Fibroblast of gingiva (primary cell): ENCODE measurements at regions not wholly inside any gene's neighbourhood (a gene's known extent, or its start where the extent isn't known, plus 50 kb on each side); places are given as distances from the start of the nearest gene placed in this dataset.

Experiments
- DNase-seq: peaks from one replicate; pipeline ENCODE4 v3.0.0-alpha.2; 2011; ENCODE audit warnings: low read depth

DNA sequence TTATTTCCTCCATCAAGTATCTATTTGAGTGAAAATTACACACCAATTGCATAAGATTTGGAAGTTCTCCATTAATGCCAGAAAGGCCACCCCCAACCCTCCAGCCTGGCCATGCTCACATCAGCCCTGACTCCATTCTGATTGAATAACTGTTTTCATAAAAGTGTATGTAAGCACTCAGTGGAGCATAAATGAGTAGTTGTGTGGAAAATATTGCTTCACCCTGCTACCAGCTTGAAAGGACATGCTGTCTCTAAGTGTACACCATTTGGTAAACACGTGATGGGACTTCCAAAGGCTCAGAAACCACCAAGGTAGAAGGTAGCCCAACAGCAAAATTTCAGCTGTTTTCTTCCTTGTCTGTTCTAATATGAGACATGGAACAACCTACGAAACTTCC, 393.8 kb downstream of the ZNF385D start:
- peak; percentile 1 for DNase-seq

- DNase-seq, result no peak
Observed at GRCh38 chr3:21356402-21356801, 394.6 kb downstream of the ZNF385D start.

GRCh38 chr3:21345382-21345976, 405.5 kb downstream of the ZNF385D start:
- DNase-seq, result no peak

DNA sequence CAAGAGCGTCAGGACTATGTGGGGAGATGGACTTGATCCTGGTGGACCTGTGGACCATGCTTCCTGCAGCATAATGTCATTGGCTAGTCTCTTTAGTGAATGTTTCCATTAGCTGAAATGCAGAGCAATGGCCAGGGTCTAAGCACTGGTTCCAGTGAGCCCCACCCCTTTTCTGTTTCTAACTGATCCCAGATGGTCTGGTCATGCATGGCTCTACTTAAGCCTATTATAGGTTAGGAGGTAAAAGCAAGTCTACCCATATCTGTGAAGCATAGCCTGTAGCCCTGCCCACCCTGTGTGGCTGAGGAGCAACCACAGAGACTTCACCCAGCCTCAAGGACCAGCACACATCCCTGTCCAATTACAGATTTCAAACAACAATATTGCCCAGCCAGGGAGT, 419.2 kb downstream of the ZNF385D start:
- no peak for DNase-seq

GRCh38 chr3:21331321-21331720, 419.7 kb downstream of the ZNF385D start:
- DNase-seq, result no peak

GRCh38 chr3:21330293-21330692, 420.7 kb downstream of the ZNF385D start:
- no peak for DNase-seq

GRCh38 chr3:21328711-21329390, 422.2 kb downstream of the ZNF385D start:
- no peak for DNase-seq

DNA sequence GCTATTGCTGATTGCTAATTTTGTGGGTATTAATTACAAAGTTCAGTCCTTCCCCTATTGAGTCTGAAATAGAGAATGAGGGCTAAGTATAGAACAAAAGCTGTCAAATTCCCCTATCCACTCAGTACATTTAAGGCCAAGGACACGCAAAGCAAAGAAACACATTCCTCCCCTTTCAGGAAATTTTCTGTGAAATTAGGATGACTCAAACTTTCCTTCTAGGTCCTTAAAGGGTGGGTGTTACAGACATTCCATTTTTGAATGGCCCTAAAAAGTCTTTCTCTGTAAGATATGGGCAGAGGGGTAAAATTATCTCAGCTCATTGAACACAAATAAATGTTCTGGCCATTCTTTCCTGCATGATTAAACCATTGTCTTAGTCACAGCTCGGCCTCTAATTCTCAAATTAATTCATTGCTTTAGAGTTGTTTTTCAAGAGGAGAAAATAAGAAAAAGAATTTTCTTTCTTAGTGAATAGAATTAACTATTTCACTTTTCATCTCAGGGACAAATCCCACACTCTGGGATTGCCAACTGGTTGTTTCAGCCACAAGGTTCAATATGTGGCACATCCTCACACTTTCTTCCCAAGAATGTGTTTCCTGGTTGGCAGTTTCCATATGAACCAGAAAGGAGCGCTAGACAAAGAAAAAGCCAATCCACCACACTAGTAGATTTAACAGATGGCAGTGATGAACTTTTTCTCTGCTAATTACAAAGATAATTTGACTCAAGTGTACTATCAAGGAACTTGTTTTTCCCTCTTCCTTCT, 424.1 kb downstream of the ZNF385D start:
- DNase-seq, result peak; percentile 19

GRCh38 chr3:21314688-21315087, 436.3 kb downstream of the ZNF385D start:
- DNase-seq, result no peak

- DNase-seq, result no peak
Observed at GRCh38 chr3:21310891-21311290, 440.1 kb downstream of the ZNF385D start.

DNA sequence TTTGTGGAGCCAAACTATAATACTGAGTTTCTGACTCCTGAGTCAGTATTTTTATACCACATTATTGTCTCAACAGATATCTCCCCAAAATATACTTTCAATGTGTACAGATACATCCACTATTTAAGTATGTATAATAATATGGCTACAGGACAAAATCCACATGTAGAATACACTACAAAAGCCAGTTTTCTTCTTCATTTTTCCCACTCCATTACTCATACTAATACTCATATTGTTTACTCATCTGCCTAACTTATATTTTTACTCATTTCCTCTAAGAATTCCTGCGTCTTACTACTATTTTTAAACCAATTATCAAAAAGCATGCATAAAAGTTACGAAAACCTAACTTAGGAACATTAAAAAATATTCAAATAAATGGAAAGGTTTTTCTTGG, 440.8 kb downstream of the ZNF385D start:
- DNase-seq, result no peak

DNA sequence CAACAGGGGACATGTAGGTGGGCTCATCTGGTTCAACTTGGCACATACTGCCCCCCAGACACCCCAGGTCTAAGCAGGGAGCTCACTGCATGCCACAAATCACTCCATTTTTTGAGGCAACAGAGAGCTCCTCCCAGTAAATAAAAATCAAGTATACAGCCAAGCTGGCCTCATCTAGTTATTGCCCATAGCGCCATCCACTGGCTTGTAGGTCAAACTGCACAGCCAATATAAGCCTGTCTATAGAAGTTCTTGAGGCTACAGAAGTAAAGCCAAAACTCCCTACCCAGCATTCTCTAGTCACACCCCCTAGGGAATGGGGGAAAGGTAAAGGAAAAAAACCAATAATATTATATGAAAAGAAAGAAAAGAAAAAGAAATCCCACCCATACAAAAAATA, 453.7 kb downstream of the ZNF385D start:
- no peak for DNase-seq

DNA sequence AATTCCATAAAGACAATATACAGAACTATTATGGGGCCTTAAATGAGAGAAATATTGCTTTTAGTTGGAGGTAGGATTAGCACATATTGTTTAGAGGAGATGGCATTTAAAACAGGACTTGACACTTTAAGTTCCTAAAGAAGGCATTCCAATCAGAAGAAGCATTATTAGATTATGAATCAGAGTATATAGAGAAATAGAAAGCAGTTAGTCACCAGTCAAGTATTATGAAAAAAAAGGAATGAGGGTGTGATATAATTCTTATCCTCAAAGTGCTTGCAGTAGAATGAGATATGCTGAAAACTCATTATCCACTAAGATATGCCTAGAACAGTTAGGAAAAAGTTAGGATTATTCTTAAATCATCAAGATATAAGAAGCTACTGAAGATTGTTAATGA, 456.2 kb downstream of the ZNF385D start:
- no peak for DNase-seq

DNA sequence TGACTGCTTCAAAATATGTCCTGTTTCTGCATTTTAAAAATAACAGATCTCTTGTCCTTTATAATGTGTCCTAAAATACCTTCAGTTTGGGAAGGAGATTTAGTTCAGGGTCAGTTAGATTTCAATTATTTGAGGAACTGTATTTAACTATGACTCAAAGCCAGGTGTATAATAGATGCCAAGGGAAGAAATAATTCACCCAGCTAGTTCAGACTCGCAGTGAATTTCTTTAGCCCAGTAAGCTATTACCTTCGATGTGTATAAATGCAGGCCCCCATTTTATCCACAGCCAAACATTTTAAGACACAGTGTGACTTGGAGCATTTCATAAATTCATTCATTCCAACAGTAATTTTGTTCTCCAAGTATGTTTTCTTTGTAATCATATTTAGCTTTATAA, 458.0 kb downstream of the ZNF385D start:
- DNase-seq, result no peak

- no peak for DNase-seq
Observed at GRCh38 chr3:21290557-21290956, 460.5 kb downstream of the ZNF385D start.

DNA sequence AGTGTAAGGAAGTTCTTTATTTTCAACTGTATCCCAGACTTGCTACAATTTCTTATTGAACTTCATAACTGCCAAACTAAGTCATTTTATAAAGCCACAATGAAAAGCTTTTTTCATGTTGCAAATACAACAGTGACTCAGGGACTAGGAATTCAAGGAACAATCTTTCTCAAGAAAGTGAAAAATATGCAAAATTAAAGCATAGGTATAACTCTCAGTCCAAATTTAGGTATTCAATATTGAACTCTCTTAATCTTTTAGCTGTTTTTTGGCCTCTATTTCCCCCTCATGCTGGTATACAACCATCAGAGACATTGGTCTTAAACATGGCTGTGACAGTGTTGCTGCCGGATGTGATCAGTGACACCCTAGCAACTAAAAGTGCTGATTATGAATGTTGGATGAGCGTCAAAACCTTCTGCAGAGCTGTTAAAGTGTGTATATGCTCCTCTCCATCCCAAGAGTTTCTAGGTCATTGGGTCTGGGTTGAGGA, 476.9 kb downstream of the ZNF385D start:
- no peak for DNase-seq

DNA sequence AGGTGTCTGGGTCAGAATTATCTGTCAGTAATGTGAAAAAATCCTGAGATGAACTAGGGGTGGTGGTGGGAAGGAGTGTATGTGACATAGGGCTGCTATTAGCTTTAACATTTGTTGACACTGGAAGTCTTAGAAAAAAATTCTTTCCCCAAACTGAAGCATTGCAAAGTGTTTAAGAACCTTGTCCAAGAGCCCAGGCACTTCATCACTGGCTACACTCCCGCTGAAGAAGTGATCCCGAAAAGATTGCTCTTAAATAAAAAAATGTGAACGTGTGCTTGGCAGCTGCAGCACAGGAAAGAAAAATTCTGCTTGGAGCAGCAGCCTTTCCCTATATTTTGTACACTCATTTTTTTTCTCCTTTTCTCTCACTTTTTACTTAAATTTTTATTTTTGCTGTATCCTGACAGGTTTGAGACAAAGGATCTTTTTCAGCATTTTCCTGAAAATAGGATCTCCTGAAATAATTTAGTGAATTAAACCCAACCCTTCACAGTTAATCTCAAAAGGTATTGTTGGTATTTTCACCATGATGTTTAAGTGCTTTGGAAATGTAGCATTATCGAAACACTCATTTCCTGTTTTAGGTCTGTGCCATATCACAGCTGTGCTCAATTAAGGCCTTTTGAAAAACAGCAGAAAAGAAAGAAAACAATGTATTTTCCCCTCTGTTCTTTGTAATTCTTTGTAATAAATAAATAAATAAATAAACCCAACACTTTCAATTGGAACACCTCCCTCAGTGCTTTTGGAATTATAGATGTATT, 477.6 kb downstream of the ZNF385D start:
- peak; percentile 13 for DNase-seq

- no peak for DNase-seq
Observed at GRCh38 chr3:21271606-21272016, 479.4 kb downstream of the ZNF385D start.

GRCh38 chr3:21269882-21270281, 481.1 kb downstream of the ZNF385D start:
- DNase-seq, result no peak

- no peak for DNase-seq
Observed at GRCh38 chr3:21260507-21260906, 490.5 kb downstream of the ZNF385D start.

DNA sequence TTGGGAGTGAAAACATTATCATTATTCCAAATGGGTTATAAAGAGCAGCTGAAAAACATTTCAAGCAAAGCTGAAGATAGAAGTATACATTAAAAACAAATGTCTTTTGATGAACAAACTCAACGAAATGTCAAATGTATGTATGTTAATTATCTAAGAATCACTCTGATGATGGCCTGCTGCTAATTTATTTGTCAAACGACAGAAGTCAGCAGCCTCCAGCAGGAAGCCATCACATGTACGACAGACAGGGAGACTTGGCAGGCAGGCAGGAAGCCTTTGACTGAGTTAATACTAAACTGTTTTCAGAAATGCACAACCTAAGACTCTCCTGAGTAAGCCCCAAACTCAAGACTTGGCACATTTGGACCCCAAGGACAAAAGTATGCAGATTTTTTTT, 491.1 kb downstream of the ZNF385D start:
- no peak for DNase-seq

DNA sequence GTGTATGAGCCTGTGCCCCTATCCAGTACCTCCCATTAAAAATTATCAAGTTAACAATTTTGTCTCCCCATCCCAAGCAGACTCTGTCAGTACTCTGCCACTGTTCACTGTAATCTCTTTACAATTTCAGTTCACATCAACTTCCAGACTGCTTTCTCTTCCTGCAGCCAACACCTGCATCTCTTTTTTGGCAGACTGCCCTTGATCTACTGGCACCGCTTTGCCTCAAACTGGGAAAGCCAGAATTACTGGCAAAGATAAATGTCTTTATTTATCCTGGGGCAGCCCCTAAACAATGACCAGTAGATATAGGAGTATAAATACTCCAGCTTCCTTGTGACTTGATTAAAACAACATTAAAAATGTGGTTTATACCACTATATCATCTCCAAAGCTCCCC, 494.1 kb downstream of the ZNF385D start:
- no peak for DNase-seq
